ENCODE measurements at regions not wholly inside any gene's neighbourhood (a gene's known extent, or its start where the extent isn't known, plus 50 kb on each side); places are given as distances from the start of the nearest gene placed in this dataset.
A peak's percentile ranks its signal among the peaks of the same experiment; 100 is the strongest.

GRCh38 chr17:77282524-77283515 lies 142.1 kb downstream of the SEC14L1 start (continued):
- TF ChIP-seq ZNF761 (CRISPR knock-in tag; conservative IDR thresholded peaks at IDR 0.05) (peak; percentile 22; the same call in 1 of the 2 replicates), MYC (CRISPR knock-in tag; IDR thresholded peaks at IDR 0.05; ENCODE audit: borderline replicate concordance) (peak; percentile 32; the same call in 1 of the 2 replicates), CEBPG (CRISPR knock-in tag; IDR thresholded peaks at IDR 0.05) (0 out of 2 replicates have a peak, but pooled peaks have one; percentile 9), KLF9 (CRISPR knock-in tag; IDR thresholded peaks at IDR 0.05; ENCODE audit: low read depth) (no peak), MTF2 (CRISPR knock-in tag; IDR thresholded peaks at IDR 0.05; ENCODE audit: borderline replicate concordance) (0 out of 2 replicates have a peak, but pooled peaks have one; percentile 43), HMGXB3 (CRISPR knock-in tag; IDR thresholded peaks at IDR 0.05; ENCODE audit: borderline replicate concordance) (peak; percentile 46), DNMT1 (CRISPR knock-in tag; IDR thresholded peaks at IDR 0.05) (no peak), SKIL (CRISPR knock-in tag; IDR thresholded peaks at IDR 0.05; ENCODE audit: borderline replicate concordance) (no peak; the same call in 1 of the 2 replicates), ZHX2 (IDR thresholded peaks at IDR 0.05; ENCODE audit: low read depth) (no peak), ZHX2 (CRISPR knock-in tag; IDR thresholded peaks at IDR 0.05; ENCODE audit: borderline replicate concordance) (no peak), SIN3B (IDR thresholded peaks at IDR 0.05; ENCODE audit: low read length) (no peak), ZNF746 (CRISPR knock-in tag; IDR thresholded peaks at IDR 0.05) (0 out of 2 replicates have a peak, but pooled peaks have one; percentile 49), NONO (IDR thresholded peaks at IDR 0.05) (no peak), NONO (CRISPR knock-in tag; conservative IDR thresholded peaks at IDR 0.05) (0 out of 2 replicates have a peak, but pooled peaks have one; percentile 37), ZNF878 (CRISPR knock-in tag; IDR thresholded peaks at IDR 0.05) (no peak; the same call in 1 of the 2 replicates), NR2F1 (CRISPR knock-in tag; IDR thresholded peaks at IDR 0.05) (0 out of 4 replicates have a peak, but pooled peaks of 1 of the 2 experiments have one; percentile 15)

Data from HepG2 (cell line).